ENCODE measurements at regions not wholly inside any gene's neighbourhood (a gene's known extent, or its start where the extent isn't known, plus 50 kb on each side); places are given as distances from the start of the nearest gene placed in this dataset.

- no peaks in the 10 kb centered on the region for H3K36me3 ChIP-seq (ENCODE audit: control insufficient read depth, insufficient read depth, low read length)
- no peak for TF ChIP-seq CTCF (IDR thresholded peaks at IDR 0.05; ENCODE audit: insufficient read depth in 1 of 2, low read depth in 1 of 2, low read length in 1 of 2, severe bottlenecking in 1 of 2, unreplicated experiment in 1 of 2)
- H3K27ac Mint-ChIP-seq (ENCODE audit: unreplicated experiment), result no peak overlapping the region
- no peak overlapping the region for H3K4me3 Mint-ChIP-seq (ENCODE audit: unreplicated experiment)
- peaks cover under 1% of the 10 kb centered on the region for H3K9me3 Mint-ChIP-seq (ENCODE audit: unreplicated experiment)
- intact Hi-C loops (cut with micrococcal nuclease; ENCODE audit: unreplicated experiment), result no loop called here
- ChIA-PET POLR2A (no interaction called here), CTCF (no interaction called here)
- no TSS peak for BruUV-seq (replicated peaks)
- no peak overlapping the region for H3K4me3 ChIP-seq (ENCODE audit: low read depth, low read length)
- no peaks in the 10 kb centered on the region for H3K27me3 ChIP-seq (replicated peaks; ENCODE audit: control insufficient read depth, insufficient read depth, low read length)
- no peaks in the 10 kb centered on the region for H3K36me3 Mint-ChIP-seq (ENCODE audit: insufficient read depth, unreplicated experiment)
- DNase-seq, result no peak
- H3K9me3 ChIP-seq, result no peaks in the 10 kb centered on the region
- no peaks in the 10 kb centered on the region for H3K4me1 Mint-ChIP-seq (ENCODE audit: low read depth, unreplicated experiment)
- H3K27me3 Mint-ChIP-seq (ENCODE audit: insufficient read depth, unreplicated experiment), result peaks cover 7% of the 10 kb centered on the region
- H3K4me1 ChIP-seq, result no peaks in the 10 kb centered on the region
Measured at GRCh38 chr16:31693733-31694132, 166.0 kb downstream of the AHSP start.

DNA sequence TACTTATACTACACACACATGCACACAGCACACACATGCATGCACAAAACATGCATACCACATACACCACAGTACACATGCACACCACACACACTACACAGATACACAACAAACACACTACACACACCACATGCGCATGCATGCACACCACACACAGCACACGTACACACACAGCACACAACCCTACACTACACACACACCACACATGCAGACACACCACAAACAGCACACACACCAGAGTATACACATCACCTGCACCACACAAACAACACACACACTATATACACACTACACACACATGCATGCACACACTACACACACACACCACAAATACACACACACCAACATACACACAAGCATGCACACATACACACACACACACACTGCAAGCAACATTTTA, 166.8 kb downstream of the AHSP start:
- intact Hi-C loops (cut with micrococcal nuclease; ENCODE audit: unreplicated experiment), result no loop called here
- Histone ChIP-seq H3K36me3 (ENCODE audit: control insufficient read depth, insufficient read depth, low read length) (no peaks in the 10 kb centered on the region), H3K27me3 (replicated peaks; ENCODE audit: control insufficient read depth, insufficient read depth, low read length) (no peaks in the 10 kb centered on the region), H3K9me3 (no peaks in the 10 kb centered on the region), H3K4me3 (ENCODE audit: low read depth, low read length) (no peak overlapping the region), H3K4me1 (no peaks in the 10 kb centered on the region)
- POLR2A ChIA-PET, result no interaction called here
- Mint-ChIP-seq H3K4me3 (ENCODE audit: unreplicated experiment) (no peak overlapping the region), H3K4me1 (ENCODE audit: low read depth, unreplicated experiment) (no peaks in the 10 kb centered on the region), H3K9me3 (ENCODE audit: unreplicated experiment) (no peaks in the 10 kb centered on the region), H3K36me3 (ENCODE audit: insufficient read depth, unreplicated experiment) (no peaks in the 10 kb centered on the region), H3K27me3 (ENCODE audit: insufficient read depth, unreplicated experiment) (peaks cover 7% of the 10 kb centered on the region), H3K27ac (ENCODE audit: unreplicated experiment) (no peak overlapping the region)
- no peak for DNase-seq
- TF ChIP-seq CTCF (IDR thresholded peaks at IDR 0.05; ENCODE audit: insufficient read depth in 1 of 2, low read depth in 1 of 2, low read length in 1 of 2, severe bottlenecking in 1 of 2, unreplicated experiment in 1 of 2), result no peak
- CTCF ChIA-PET, result no interaction called here
- no TSS peak for BruUV-seq (replicated peaks)

DNA sequence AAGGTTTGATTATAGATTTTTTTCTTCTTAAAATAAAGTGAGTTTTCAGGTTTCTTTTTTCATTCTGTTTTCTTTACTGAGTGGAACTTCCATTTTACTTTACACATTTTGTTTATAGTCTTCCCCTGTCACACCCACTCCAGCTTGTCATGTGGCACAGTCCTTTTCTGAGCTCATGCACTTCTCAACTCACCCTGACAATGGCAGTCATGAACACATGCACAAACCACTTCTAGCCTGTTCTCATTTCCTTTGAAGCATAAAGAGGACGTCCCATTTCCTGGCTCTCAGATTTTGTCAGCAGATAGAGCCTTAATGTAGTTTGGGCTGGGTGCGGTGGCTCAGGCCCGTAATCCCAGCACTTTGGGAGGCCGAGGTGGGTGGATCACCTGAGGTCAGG, 168.0 kb downstream of the AHSP start:
- H3K4me1 Mint-ChIP-seq (ENCODE audit: low read depth, unreplicated experiment), result no peaks in the 10 kb centered on the region
- DNase-seq, result no peak
- intact Hi-C loops (cut with micrococcal nuclease; ENCODE audit: unreplicated experiment), result no loop called here
- CTCF ChIA-PET, result no interaction called here
- H3K36me3 ChIP-seq (ENCODE audit: control insufficient read depth, insufficient read depth, low read length), result no peaks in the 10 kb centered on the region
- no peaks in the 10 kb centered on the region for H3K27me3 ChIP-seq (replicated peaks; ENCODE audit: control insufficient read depth, insufficient read depth, low read length)
- H3K4me3 Mint-ChIP-seq (ENCODE audit: unreplicated experiment), result no peak overlapping the region
- POLR2A ChIA-PET, result no interaction called here
- H3K27ac Mint-ChIP-seq (ENCODE audit: unreplicated experiment), result no peak overlapping the region
- no peak overlapping the region for H3K4me3 ChIP-seq (ENCODE audit: low read depth, low read length)
- H3K9me3 ChIP-seq, result no peaks in the 10 kb centered on the region
- no TSS peak for BruUV-seq (replicated peaks)
- H3K36me3 Mint-ChIP-seq (ENCODE audit: insufficient read depth, unreplicated experiment), result peaks cover under 1% of the 10 kb centered on the region
- H3K27me3 Mint-ChIP-seq (ENCODE audit: insufficient read depth, unreplicated experiment), result no peaks in the 10 kb centered on the region
- no peaks in the 10 kb centered on the region for H3K4me1 ChIP-seq
- TF ChIP-seq CTCF (IDR thresholded peaks at IDR 0.05; ENCODE audit: insufficient read depth in 1 of 2, low read depth in 1 of 2, low read length in 1 of 2, severe bottlenecking in 1 of 2, unreplicated experiment in 1 of 2), result no peak
- no peaks in the 10 kb centered on the region for H3K9me3 Mint-ChIP-seq (ENCODE audit: unreplicated experiment)
